ENCODE measurements at regions not wholly inside any gene's neighbourhood (a gene's known extent, or its start where the extent isn't known, plus 50 kb on each side); places are given as distances from the start of the nearest gene placed in this dataset.

- no peak for TF ChIP-seq CTCF (IDR thresholded peaks at IDR 0.05)
- TF ChIP-seq POLR2A (IDR thresholded peaks at IDR 0.05) = no peak
Observed at GRCh38 chr1:57782357-57782756, 358.5 kb upstream of the DAB1 start.
